ENCODE measurements at regions not wholly inside any gene's neighbourhood (a gene's known extent, or its start where the extent isn't known, plus 50 kb on each side); places are given as distances from the start of the nearest gene placed in this dataset.

DNA sequence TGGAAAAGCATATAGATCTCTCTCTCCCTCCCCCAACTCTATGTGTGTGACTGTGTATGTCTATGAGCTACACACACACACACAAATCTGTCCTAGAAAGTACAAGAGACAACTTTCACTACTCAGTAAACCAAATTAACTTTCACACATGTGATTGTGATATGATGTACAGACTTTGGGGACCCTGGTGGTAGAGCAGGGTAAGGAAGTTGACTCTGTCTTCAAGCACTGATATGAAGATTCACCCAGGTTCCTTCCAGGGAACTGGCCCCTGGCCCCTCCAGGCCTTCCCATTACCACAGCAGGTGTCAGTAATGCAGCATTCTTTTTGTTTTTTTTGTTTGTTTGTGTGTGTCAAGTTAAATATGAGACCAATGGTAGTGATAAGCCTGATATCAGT lies 66.1 kb upstream of the PTH start:
- in situ Hi-C loops (cut with MboI; ENCODE audit: low sequenced_read_pairs), result no loop called here
- TF ChIP-seq RAD21 (IDR thresholded peaks at IDR 0.05; ENCODE audit: low read length) (no peak), RCOR1 (IDR thresholded peaks at IDR 0.05; ENCODE audit: insufficient replicate concordance, low read length) (no peak), MAFK (IDR thresholded peaks at IDR 0.05; ENCODE audit: low read depth, low read length) (no peak), NFE2L2 (IDR thresholded peaks at IDR 0.05; ENCODE audit: low read depth, low read length) (no peak), BHLHE40 (IDR thresholded peaks at IDR 0.05; ENCODE audit: low read depth, low read length) (no peak), CEBPB (IDR thresholded peaks at IDR 0.05; ENCODE audit: low read depth, low read length) (no peak), SMC3 (IDR thresholded peaks at IDR 0.05; ENCODE audit: low read depth, low read length) (no peak), USF2 (IDR thresholded peaks at IDR 0.05; ENCODE audit: low read depth, low read length) (no peak), CHD1 (IDR thresholded peaks at IDR 0.05; ENCODE audit: low read depth, low read length) (no peak), MXI1 (IDR thresholded peaks at IDR 0.05; ENCODE audit: borderline replicate concordance, low read depth, low read length) (no peak), MAZ (IDR thresholded peaks at IDR 0.05; ENCODE audit: borderline replicate concordance, low read depth, low read length) (no peak), FOS (IDR thresholded peaks at IDR 0.05; ENCODE audit: low read depth, low read length) (no peak)
- TF ChIP-seq, protein P1, sequence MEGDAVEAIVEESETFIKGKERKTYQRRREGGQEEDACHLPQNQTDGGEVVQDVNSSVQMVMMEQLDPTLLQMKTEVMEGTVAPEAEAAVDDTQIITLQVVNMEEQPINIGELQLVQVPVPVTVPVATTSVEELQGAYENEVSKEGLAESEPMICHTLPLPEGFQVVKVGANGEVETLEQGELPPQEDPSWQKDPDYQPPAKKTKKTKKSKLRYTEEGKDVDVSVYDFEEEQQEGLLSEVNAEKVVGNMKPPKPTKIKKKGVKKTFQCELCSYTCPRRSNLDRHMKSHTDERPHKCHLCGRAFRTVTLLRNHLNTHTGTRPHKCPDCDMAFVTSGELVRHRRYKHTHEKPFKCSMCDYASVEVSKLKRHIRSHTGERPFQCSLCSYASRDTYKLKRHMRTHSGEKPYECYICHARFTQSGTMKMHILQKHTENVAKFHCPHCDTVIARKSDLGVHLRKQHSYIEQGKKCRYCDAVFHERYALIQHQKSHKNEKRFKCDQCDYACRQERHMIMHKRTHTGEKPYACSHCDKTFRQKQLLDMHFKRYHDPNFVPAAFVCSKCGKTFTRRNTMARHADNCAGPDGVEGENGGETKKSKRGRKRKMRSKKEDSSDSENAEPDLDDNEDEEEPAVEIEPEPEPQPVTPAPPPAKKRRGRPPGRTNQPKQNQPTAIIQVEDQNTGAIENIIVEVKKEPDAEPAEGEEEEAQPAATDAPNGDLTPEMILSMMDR (conservative IDR thresholded peaks at IDR 0.05; ENCODE audit: low read depth, low read length), result no peak
- TF ChIP-seq, protein P2, sequence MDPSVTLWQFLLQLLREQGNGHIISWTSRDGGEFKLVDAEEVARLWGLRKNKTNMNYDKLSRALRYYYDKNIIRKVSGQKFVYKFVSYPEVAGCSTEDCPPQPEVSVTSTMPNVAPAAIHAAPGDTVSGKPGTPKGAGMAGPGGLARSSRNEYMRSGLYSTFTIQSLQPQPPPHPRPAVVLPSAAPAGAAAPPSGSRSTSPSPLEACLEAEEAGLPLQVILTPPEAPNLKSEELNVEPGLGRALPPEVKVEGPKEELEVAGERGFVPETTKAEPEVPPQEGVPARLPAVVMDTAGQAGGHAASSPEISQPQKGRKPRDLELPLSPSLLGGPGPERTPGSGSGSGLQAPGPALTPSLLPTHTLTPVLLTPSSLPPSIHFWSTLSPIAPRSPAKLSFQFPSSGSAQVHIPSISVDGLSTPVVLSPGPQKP (IDR thresholded peaks at IDR 0.05; ENCODE audit: borderline replicate concordance, low read depth, low read length), result no peak
- Histone ChIP-seq H3K79me1 (ENCODE audit: low read depth in 1 of 2, low read length in 2 of 2) (no peaks in the 10 kb centered on the region), H4K8ac (ENCODE audit: low read depth in 2 of 2, low read length in 2 of 2) (no peak overlapping the region), H2AK9ac (replicated peaks; ENCODE audit: low read depth, low read length, poor library complexity) (no peak overlapping the region), H3K56ac (ENCODE audit: extremely low read depth, insufficient read depth, low read length) (no peak overlapping the region), H3K9me3 (ENCODE audit: control insufficient read depth, insufficient read depth, low read length) (no peaks in the 10 kb centered on the region), H3K4me2 (ENCODE audit: low read depth, low read length) (no peak overlapping the region), H3K27me3 (ENCODE audit: control insufficient read depth, insufficient read depth, low read length) (no peaks in the 10 kb centered on the region), H3K23ac (ENCODE audit: low read depth, low read length) (no peak overlapping the region), H2AK5ac (ENCODE audit: low read depth, low read length) (no peak overlapping the region), H3K14ac (replicated peaks; ENCODE audit: low read depth, low read length) (no peak overlapping the region), H3K27ac (ENCODE audit: insufficient read depth, low read length) (no peak overlapping the region), H2AFZ (replicated peaks; ENCODE audit: low read length, poor library complexity) (no peak overlapping the region), H4K91ac (ENCODE audit: insufficient read depth, low read depth, low read length) (no peak overlapping the region), H3K36me3 (ENCODE audit: control insufficient read depth, insufficient read depth, low read length) (no peaks in the 10 kb centered on the region), H2BK5ac (ENCODE audit: low read depth, low read length, poor library complexity, severe bottlenecking) (no peak overlapping the region), H3K18ac (ENCODE audit: low read depth, low read length) (no peak overlapping the region), H4K5ac (ENCODE audit: low read depth, low read length) (no peak overlapping the region), H2BK15ac (ENCODE audit: low read depth, low read length) (no peak overlapping the region), H4K20me1 (ENCODE audit: insufficient read depth, low read length) (no peaks in the 10 kb centered on the region), H2BK120ac (ENCODE audit: low read depth, low read length) (no peak overlapping the region), H3K4ac (ENCODE audit: low read depth, low read length) (no peak overlapping the region), H3K9me1 (ENCODE audit: insufficient read depth, low read length) (no peaks in the 10 kb centered on the region), H3K4me3 (ENCODE audit: insufficient read depth, low read depth, low read length) (no peak overlapping the region), H2BK20ac (ENCODE audit: low read depth, low read length) (no peak overlapping the region), H3K4me1 (ENCODE audit: control insufficient read depth, insufficient read depth, low read length) (no peaks in the 10 kb centered on the region), H3K9ac (ENCODE audit: low read depth, low read length) (no peak overlapping the region)
- CTCF ChIA-PET, result no interaction called here
- intact Hi-C loops (cut with micrococcal nuclease), result no loop called here
- ATAC-seq (ENCODE audit: low read depth), result no peak
- BruUV-seq (replicated peaks), result no TSS peak
- DNase-seq, result no peak
- dilution Hi-C loops (cut with HindIII; ENCODE audit: low sequenced_read_pairs, unreplicated experiment), result no loop called here
- POLR2A ChIA-PET (ENCODE audit: unreplicated experiment), result no interaction called here

All from IMR-90 (cell line).